ENCODE measurements at regions not wholly inside any gene's neighbourhood (a gene's known extent, or its start where the extent isn't known, plus 50 kb on each side); places are given as distances from the start of the nearest gene placed in this dataset.

- H3K9ac ChIP-seq (ENCODE audit: low read length) = no peak overlapping the region
Observed at GRCh38 chr5:120091376-120091948, 372.6 kb upstream of the PRR16 start.

DNA sequence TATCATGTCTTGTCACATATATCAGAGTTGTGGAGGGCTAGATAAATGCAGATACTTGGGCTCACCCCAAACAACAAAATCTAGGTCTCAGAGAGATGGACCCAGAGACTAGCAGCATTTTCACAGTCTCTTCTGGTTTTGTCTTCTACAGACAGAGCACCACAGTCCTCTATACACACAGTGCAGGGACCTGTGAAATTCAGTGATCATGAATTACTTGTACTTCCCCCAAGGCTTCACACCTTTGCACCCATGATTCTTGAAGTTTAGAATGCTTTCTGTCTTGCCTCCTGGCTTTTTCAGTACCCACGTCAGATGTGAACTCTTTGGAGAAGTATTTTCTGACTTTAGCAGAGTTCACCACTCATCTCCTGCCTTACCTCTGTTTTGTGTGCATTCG is 371.5 kb upstream of the PRR16 start:
- no peak overlapping the region for H3K4me2 ChIP-seq (ENCODE audit: low read length)

More at GRCh38 chr5:120091376-120091948, 372.6 kb upstream of the PRR16 start:
- FAIRE-seq (no peak), DNase-seq (ENCODE audit: low read depth) (no peak)
- Mint-ChIP-seq H3K27ac (ENCODE audit: unreplicated experiment) (no peak overlapping the region), H3K9me3 (ENCODE audit: unreplicated experiment) (no peaks in the 10 kb centered on the region), H3K4me3 (ENCODE audit: unreplicated experiment) (no peak overlapping the region), H3K27me3 (ENCODE audit: low read depth, unreplicated experiment) (no peaks in the 10 kb centered on the region), H3K4me1 (ENCODE audit: low read depth, unreplicated experiment) (peaks cover 11% of the 10 kb centered on the region), H3K36me3 (ENCODE audit: low read depth, unreplicated experiment) (no peaks in the 10 kb centered on the region)
- no peak overlapping the region for H3K4me3 ChIP-seq (ENCODE audit: insufficient read depth, low read depth, low read length)
- no peak for TF ChIP-seq EZH2 (IDR thresholded peaks at IDR 0.05; ENCODE audit: insufficient read depth, low read length)
- TF ChIP-seq, protein P1, sequence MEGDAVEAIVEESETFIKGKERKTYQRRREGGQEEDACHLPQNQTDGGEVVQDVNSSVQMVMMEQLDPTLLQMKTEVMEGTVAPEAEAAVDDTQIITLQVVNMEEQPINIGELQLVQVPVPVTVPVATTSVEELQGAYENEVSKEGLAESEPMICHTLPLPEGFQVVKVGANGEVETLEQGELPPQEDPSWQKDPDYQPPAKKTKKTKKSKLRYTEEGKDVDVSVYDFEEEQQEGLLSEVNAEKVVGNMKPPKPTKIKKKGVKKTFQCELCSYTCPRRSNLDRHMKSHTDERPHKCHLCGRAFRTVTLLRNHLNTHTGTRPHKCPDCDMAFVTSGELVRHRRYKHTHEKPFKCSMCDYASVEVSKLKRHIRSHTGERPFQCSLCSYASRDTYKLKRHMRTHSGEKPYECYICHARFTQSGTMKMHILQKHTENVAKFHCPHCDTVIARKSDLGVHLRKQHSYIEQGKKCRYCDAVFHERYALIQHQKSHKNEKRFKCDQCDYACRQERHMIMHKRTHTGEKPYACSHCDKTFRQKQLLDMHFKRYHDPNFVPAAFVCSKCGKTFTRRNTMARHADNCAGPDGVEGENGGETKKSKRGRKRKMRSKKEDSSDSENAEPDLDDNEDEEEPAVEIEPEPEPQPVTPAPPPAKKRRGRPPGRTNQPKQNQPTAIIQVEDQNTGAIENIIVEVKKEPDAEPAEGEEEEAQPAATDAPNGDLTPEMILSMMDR (IDR thresholded peaks at IDR 0.05; ENCODE audit: insufficient read depth, low read depth, low read length) = no peak
- H3K79me2 ChIP-seq (ENCODE audit: insufficient read depth, low read length) = no peaks in the 10 kb centered on the region
- H3K4me1 ChIP-seq (ENCODE audit: insufficient read depth, low read length) = no peaks in the 10 kb centered on the region
- no peak overlapping the region for H3K27ac ChIP-seq (ENCODE audit: low read depth, low read length)
- H2AFZ ChIP-seq (ENCODE audit: low read depth, low read length) = no peak overlapping the region
- H3K9me3 ChIP-seq (ENCODE audit: insufficient read depth, low read depth, low read length) = no peaks in the 10 kb centered on the region
- H3K27me3 ChIP-seq (ENCODE audit: insufficient read depth, low read length) = no peaks in the 10 kb centered on the region
- H4K20me1 ChIP-seq (ENCODE audit: insufficient read depth, low read length) = no peaks in the 10 kb centered on the region
- H3K4me2 ChIP-seq (ENCODE audit: low read length) = no peak overlapping the region
- H3K36me3 ChIP-seq (ENCODE audit: insufficient read depth, low read length) = no peaks in the 10 kb centered on the region

DNA sequence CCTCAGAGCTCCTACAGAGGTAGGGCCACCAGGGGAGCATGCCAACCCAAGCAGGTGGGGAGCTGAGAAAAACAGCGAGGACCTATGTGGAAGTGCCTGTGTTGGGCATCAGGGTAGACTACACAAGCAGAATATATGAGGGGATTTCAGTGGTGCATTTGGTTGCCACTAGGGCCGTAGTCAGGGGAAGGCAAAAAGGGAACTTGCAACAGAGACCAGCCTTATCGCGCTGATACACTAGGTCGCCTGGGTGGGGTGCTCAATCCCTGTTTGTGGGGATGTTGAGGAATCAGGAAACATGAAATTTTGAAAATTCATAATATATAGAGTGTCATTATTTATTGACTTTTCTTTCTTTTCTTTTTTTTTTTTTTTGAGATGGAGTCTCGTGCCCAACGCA is 370.9 kb upstream of the PRR16 start:
- Histone ChIP-seq H2AFZ (ENCODE audit: low read depth, low read length) (no peak overlapping the region), H3K4me1 (ENCODE audit: insufficient read depth, low read length) (no peaks in the 10 kb centered on the region), H3K4me2 (ENCODE audit: low read length) (no peak overlapping the region), H3K36me3 (ENCODE audit: insufficient read depth, low read length) (no peaks in the 10 kb centered on the region), H3K27ac (ENCODE audit: low read depth, low read length) (no peak overlapping the region), H3K9me3 (ENCODE audit: insufficient read depth, low read depth, low read length) (no peaks in the 10 kb centered on the region), H3K27me3 (ENCODE audit: insufficient read depth, low read length) (no peaks in the 10 kb centered on the region), H3K9ac (ENCODE audit: low read length) (no peak overlapping the region), H3K79me2 (ENCODE audit: insufficient read depth, low read length) (no peaks in the 10 kb centered on the region), H4K20me1 (ENCODE audit: insufficient read depth, low read length) (no peaks in the 10 kb centered on the region), H3K4me3 (ENCODE audit: insufficient read depth, low read depth, low read length) (no peak overlapping the region)
- Mint-ChIP-seq H3K27ac (ENCODE audit: unreplicated experiment) (peak overlapping the region; percentile 31), H3K27me3 (ENCODE audit: low read depth, unreplicated experiment) (no peaks in the 10 kb centered on the region), H3K36me3 (ENCODE audit: low read depth, unreplicated experiment) (no peaks in the 10 kb centered on the region), H3K4me1 (ENCODE audit: low read depth, unreplicated experiment) (peaks cover 16% of the 10 kb centered on the region), H3K9me3 (ENCODE audit: unreplicated experiment) (no peaks in the 10 kb centered on the region), H3K4me3 (ENCODE audit: unreplicated experiment) (no peak overlapping the region)
- FAIRE-seq = no peak
- DNase-seq (ENCODE audit: low read depth) = no peak
- no peak for TF ChIP-seq EZH2 (IDR thresholded peaks at IDR 0.05; ENCODE audit: insufficient read depth, low read length)

More for the DNA sequence above, 371.5 kb upstream of the PRR16 start:
- Mint-ChIP-seq H3K27ac (ENCODE audit: unreplicated experiment) (no peak overlapping the region), H3K4me3 (ENCODE audit: unreplicated experiment) (no peak overlapping the region), H3K27me3 (ENCODE audit: low read depth, unreplicated experiment) (no peaks in the 10 kb centered on the region), H3K9me3 (ENCODE audit: unreplicated experiment) (no peaks in the 10 kb centered on the region), H3K4me1 (ENCODE audit: low read depth, unreplicated experiment) (peaks cover 16% of the 10 kb centered on the region), H3K36me3 (ENCODE audit: low read depth, unreplicated experiment) (no peaks in the 10 kb centered on the region)
- no peak overlapping the region for H3K27ac ChIP-seq (ENCODE audit: low read depth, low read length)
- H3K9ac ChIP-seq (ENCODE audit: low read length) = no peak overlapping the region
- H3K79me2 ChIP-seq (ENCODE audit: insufficient read depth, low read length) = no peaks in the 10 kb centered on the region
- H3K9me3 ChIP-seq (ENCODE audit: insufficient read depth, low read depth, low read length) = no peaks in the 10 kb centered on the region
- H2AFZ ChIP-seq (ENCODE audit: low read depth, low read length) = no peak overlapping the region
- no peak for FAIRE-seq
- TF ChIP-seq EZH2 (IDR thresholded peaks at IDR 0.05; ENCODE audit: insufficient read depth, low read length) = no peak
- TF ChIP-seq, protein P1 (IDR thresholded peaks at IDR 0.05; ENCODE audit: insufficient read depth, low read depth, low read length) = no peak
- no peaks in the 10 kb centered on the region for H4K20me1 ChIP-seq (ENCODE audit: insufficient read depth, low read length)
- H3K4me1 ChIP-seq (ENCODE audit: insufficient read depth, low read length) = no peaks in the 10 kb centered on the region
- no peak overlapping the region for H3K4me3 ChIP-seq (ENCODE audit: insufficient read depth, low read depth, low read length)
- H3K27me3 ChIP-seq (ENCODE audit: insufficient read depth, low read length) = no peaks in the 10 kb centered on the region
- no peaks in the 10 kb centered on the region for H3K36me3 ChIP-seq (ENCODE audit: insufficient read depth, low read length)
- DNase-seq (ENCODE audit: low read depth) = no peak
